PC-3 (cell line): ENCODE measurements at regions not wholly inside any gene's neighbourhood (a gene's known extent, or its start where the extent isn't known, plus 50 kb on each side); places are given as distances from the start of the nearest gene placed in this dataset.
"Not testable (repeated sequence)": the region's sequence is repeated elsewhere in the genome, so short reads cannot be mapped to it uniquely, and the experiment has no call there.

Source experiments
- EZH2 ChIP-seq: fragments of 300-600 bp; sonication (generic); IDR thresholded peaks from one replicate; pipeline ENCODE4 v1.6.1; 2017; ENCODE audit warnings: antibody characterized with exemption, mild to moderate bottlenecking, low read length; ENCODE audit not compliant: unreplicated experiment
- TF ChIP-seq, protein P1 (sequence below): fragments of 300-600 bp; sonication (generic); conservative IDR thresholded peaks from 2 replicates; pipeline ENCODE4 v1.5.1; 2017; ENCODE audit warnings: antibody characterized with exemption, low read depth, mild to moderate bottlenecking, low read length

DNA sequence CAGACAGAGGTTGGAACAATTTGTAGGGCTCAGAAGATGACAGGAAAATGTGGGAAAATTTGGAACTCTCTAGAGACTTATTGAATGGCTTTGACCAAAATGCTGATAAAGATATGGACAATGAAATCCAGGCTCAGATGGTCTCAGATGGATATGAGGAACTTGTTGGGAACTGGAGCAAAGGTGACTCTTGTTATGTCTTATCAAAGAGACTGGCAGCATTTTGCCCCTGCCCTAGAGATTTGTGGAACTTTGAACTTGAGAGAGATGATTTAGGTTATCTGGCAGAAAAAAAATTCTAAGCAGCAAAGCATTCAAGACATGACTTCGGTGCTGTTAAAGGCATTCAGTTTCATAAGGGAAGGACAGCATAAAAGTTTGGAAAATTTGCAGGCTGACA is 347.9 kb upstream of the RPS23 start:
- TF ChIP-seq, protein P1, sequence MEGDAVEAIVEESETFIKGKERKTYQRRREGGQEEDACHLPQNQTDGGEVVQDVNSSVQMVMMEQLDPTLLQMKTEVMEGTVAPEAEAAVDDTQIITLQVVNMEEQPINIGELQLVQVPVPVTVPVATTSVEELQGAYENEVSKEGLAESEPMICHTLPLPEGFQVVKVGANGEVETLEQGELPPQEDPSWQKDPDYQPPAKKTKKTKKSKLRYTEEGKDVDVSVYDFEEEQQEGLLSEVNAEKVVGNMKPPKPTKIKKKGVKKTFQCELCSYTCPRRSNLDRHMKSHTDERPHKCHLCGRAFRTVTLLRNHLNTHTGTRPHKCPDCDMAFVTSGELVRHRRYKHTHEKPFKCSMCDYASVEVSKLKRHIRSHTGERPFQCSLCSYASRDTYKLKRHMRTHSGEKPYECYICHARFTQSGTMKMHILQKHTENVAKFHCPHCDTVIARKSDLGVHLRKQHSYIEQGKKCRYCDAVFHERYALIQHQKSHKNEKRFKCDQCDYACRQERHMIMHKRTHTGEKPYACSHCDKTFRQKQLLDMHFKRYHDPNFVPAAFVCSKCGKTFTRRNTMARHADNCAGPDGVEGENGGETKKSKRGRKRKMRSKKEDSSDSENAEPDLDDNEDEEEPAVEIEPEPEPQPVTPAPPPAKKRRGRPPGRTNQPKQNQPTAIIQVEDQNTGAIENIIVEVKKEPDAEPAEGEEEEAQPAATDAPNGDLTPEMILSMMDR: not testable (repeated sequence)
- not testable (repeated sequence) for TF ChIP-seq EZH2
